Superior temporal gyrus (tissue), 1 donor: ENCODE measurements at regions not wholly inside any gene's neighbourhood (a gene's known extent, or its start where the extent isn't known, plus 50 kb on each side); places are given as distances from the start of the nearest gene placed in this dataset.

ENCODE experiments used
- DNase-seq: peaks from one replicate; pipeline ENCODE4 v3.0.0-alpha.2; 2016; ENCODE audit errors: extremely low spot score

- no peak for DNase-seq
These were observed 1954.5 kb upstream of the PCDH20 start for GRCh38 chr13:63370101-63370500.

- no peak for DNase-seq
These were observed 1952.0 kb upstream of the PCDH20 start for GRCh38 chr13:63367522-63368198.

- no peak for DNase-seq
These were observed 1948.5 kb upstream of the PCDH20 start for GRCh38 chr13:63364159-63364558.

GRCh38 chr13:63351533-63351932 is 1935.9 kb upstream of the PCDH20 start:
- no peak for DNase-seq

GRCh38 chr13:63351081-63351480 is 1935.4 kb upstream of the PCDH20 start:
- DNase-seq = no peak

- DNase-seq = no peak
These were observed 1930.2 kb upstream of the PCDH20 start for GRCh38 chr13:63345835-63346234.

- no peak for DNase-seq
These were observed 1929.1 kb upstream of the PCDH20 start for GRCh38 chr13:63344711-63345110.

GRCh38 chr13:63337921-63338320 is 1922.3 kb upstream of the PCDH20 start:
- DNase-seq = no peak

GRCh38 chr13:63337041-63337440 is 1921.4 kb upstream of the PCDH20 start:
- no peak for DNase-seq

GRCh38 chr13:63336549-63336948 is 1920.9 kb upstream of the PCDH20 start:
- no peak for DNase-seq

- DNase-seq = no peak
These were observed 1911.9 kb upstream of the PCDH20 start for GRCh38 chr13:63327584-63327983.

GRCh38 chr13:63323441-63323840 is 1907.8 kb upstream of the PCDH20 start:
- no peak for DNase-seq

GRCh38 chr13:63311587-63311986 is 1895.9 kb upstream of the PCDH20 start:
- DNase-seq = no peak

- DNase-seq = no peak
These were observed 1893.0 kb upstream of the PCDH20 start for GRCh38 chr13:63308549-63309165.

- no peak for DNase-seq
These were observed 1891.6 kb upstream of the PCDH20 start for GRCh38 chr13:63307228-63307627.

- DNase-seq = no peak
These were observed 1890.0 kb upstream of the PCDH20 start for GRCh38 chr13:63305641-63306133.

- DNase-seq = no peak
These were observed 1888.8 kb upstream of the PCDH20 start for GRCh38 chr13:63304497-63304896.

GRCh38 chr13:63299866-63300394 is 1884.3 kb upstream of the PCDH20 start:
- no peak for DNase-seq

- DNase-seq = no peak
These were observed 1881.5 kb upstream of the PCDH20 start for GRCh38 chr13:63297163-63297562.

GRCh38 chr13:63291701-63292100 is 1876.1 kb upstream of the PCDH20 start:
- DNase-seq = no peak

GRCh38 chr13:63288576-63288975 is 1872.9 kb upstream of the PCDH20 start:
- no peak for DNase-seq

GRCh38 chr13:63287926-63288325 is 1872.3 kb upstream of the PCDH20 start:
- DNase-seq = no peak

GRCh38 chr13:63285426-63285825 is 1869.8 kb upstream of the PCDH20 start:
- DNase-seq = no peak
